GM18873 (cell line): ENCODE measurements at regions not wholly inside any gene's neighbourhood (a gene's known extent, or its start where the extent isn't known, plus 50 kb on each side); places are given as distances from the start of the nearest gene placed in this dataset.
A peak's percentile ranks its signal among the peaks of the same experiment; 100 is the strongest.
"Not testable (repeated sequence)": the region's sequence is repeated elsewhere in the genome, so short reads cannot be mapped to it uniquely, and the experiment has no call there.

ENCODE experiments used
- ATAC-seq: cut with Tn5 transposase; IDR thresholded peaks from one replicate; pipeline ENCODE4 v1.9.1; 2021; ENCODE audit warnings: mild to moderate bottlenecking, moderate library complexity, moderate number of reproducible peaks; ENCODE audit not compliant: unreplicated experiment, low FRiP score

DNA sequence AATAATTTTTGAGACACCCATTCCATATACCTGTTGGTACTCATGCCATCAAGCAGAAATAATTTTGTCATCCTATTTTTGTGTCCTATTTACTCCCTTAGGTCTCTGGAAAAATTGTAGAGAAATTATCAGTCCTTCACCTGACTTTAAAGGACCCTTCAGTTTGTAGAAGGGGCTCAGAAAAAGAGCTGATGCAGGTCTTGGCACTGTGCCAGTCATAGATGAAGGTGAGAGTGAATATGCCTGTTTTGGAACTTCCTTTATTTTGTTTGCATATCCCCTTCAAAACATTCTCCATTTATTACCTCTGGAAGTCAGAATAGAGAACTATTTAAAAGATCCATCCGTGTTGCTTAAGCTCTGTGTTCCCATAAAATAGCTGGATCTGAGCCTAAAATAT is 321.0 kb upstream of the TPK1 start:
- no peak for ATAC-seq

DNA sequence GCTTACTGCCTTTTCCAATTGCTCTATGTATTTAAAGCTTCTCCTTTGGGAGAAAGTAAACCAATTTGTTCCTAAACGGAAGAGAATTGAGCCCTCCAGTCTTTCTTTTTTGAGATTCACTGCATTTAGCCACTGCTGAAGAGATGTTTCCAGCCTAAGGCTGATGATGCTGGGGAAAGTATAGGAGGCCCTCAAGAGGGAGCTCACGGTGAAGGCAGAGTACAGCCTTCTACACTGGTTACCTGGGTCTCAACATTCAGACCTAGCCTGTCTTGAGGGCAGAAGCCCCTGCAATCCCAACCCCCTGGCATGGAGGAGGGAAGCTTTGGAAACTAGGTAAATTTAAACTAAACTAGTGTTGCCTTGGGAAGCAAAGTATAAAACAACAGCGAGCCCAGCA is 316.7 kb upstream of the TPK1 start:
- no peak for ATAC-seq

DNA sequence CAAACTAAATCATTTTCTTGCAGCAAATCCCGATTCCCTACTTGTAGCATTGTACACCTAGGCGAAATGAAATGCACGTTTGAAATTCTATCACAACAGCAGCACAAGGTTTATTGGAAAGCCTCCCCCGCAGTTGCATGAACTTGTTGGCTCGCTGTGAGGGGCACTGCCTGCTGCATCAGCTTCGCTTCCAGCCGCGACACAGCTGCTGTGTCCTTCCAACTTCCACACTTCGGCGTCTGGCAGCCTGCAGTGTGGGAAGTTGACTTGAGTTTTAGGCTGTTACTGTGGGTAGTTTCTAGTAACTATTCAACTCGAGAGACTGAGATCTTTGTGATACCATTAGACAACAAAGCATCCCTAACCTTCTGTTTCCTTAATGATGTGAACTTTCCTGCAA is 315.8 kb upstream of the TPK1 start:
- ATAC-seq: no peak

DNA sequence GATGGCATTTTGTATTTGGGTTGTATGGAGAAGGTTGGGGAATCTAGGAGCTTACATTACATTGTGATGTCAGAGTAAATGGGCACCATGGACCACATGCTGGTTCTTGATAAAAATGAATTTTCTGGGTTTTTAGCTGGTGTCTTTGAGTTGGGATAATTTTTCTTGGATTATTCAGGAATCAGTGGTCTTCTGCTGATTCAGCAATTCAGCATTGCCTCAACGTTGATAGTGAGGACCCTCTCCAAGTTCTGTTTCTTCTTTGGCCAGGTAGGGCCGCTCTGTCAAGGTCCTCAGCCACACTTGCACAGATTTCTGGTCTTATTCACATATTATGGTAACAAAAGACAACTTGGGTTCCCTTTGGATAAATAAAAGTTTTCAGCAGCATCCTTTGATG is 312.0 kb upstream of the TPK1 start:
- no peak for ATAC-seq

DNA sequence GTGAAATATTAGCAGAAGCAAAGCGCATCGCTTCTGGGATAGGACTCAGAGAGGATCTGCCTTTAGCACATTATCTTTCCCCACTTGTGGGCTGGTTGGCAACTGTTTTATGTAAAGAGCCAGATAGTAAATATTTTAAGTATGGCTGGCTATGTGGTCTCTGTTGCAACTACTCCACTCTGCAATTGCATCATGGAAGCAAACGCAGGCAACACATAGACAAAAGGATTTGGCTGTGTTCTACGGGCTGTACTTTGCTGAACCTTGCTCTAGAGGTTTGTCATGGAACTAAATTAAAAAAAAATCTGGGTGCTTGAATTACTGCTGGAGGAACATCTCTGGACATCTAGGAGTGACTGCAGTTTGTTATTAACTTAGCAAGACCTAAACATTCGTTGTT is 307.8 kb upstream of the TPK1 start:
- no peak for ATAC-seq

DNA sequence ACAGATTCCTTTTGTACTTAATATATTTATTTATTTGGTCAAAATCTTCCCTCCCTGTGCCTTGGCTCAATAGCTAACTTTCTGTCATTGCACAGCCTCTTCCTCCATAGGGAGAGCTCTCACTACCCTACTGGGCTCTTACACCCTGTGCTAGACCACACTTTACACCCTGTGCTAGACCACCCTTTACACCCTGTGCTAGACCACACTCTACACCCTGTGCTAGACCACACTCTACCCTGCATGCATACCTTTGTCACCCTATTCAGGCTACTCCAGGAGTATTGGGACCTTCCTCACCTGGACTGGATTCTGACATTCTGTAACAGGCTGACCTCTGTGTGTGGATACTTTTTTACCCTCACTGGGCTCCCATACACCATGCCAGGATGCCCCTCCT is 298.5 kb upstream of the TPK1 start:
- ATAC-seq: no peak

DNA sequence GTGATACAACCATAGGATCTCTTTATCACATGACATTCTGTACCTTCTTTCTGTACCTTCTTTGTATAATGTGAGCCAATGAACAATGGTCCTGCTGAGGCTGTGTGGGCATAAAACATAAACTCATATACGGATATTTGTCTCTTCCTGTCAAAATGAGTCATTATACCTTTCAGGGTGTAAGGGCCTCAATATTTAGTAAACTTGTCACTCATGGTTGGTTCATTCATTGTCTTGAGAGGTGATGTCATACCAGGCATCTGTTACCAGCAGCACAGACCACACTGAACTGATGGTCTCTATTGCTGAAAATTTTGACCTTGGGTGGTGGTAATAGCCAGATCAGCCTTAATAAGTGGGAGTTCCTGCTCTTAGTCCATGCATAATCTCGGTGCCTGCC is 287.6 kb upstream of the TPK1 start:
- no peak for ATAC-seq

DNA sequence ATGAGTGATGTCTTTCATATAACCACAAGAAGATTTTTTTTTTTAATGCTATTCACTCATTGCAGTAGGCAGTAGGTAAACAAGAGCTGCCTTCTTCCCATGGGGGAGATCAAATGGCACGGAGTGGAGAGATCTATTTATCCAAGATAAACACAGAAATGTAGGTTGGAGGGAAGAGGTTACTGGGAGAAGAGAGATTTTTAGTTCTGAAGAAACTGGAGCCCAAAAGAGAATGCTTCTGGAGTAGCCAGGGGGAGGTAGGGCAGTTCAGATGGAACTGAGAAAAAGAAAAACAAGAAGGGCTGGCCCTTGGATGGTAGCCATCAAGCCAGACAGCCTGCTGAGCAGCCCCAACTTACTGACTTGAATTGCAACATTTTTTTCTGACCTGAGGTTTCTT is 270.1 kb upstream of the TPK1 start:
- ATAC-seq: no peak

DNA sequence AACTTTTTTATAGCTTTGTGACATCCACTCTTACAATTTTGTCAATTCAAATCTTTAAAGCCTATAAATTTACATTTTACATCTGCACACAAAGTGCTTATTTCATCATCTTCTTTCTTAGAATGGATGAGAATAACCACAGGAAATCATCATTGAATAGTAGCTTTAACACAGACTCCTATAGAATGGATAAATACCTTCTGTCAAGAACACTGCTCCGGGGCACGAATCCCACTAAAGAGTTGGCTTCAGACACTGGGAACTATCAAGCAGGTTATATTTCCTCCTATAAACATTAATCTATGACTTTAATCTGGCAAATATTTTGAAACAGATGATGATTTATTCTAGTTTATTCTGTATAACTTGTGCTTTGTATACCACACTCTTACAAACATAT is 269.7 kb upstream of the TPK1 start:
- no peak for ATAC-seq

DNA sequence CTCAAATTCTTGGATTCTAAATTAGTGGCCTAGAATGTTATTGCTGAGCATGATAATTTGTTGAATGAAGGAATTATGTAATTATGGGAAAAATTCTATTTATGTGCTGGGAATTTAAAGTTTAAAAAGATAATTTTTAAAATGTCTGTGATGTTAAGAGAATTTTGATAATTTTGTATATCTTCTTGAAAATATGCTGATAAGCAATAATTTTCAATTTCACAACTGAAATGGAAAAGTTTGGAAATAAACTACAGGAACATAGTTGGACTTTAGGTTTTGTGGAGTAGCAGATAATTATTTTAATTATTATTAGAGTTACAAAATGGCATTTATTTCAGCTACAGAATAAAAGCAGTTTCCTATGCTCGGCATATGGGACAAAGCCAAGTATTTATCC is 268.5 kb upstream of the TPK1 start:
- ATAC-seq: no peak

DNA sequence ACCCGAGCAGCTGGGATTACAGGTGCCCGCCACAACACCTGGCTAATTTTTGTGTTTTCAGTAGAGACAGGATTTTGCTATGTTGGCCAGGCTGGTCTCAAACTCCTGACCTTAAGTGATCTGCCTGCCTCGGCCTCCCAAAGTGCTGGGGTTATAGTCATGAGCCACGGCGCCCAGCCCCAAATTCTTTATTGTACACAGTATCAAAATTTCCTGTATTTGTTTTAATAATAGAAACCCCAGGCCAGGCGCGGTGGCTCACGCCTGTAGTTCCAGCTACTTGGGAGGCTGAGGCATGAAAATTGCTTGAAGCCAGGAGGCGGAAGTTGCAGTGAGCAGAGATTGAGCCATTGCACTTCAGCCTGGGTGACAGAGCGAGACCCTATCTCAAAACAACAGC is 266.3 kb upstream of the TPK1 start:
- not testable (repeated sequence) for ATAC-seq

DNA sequence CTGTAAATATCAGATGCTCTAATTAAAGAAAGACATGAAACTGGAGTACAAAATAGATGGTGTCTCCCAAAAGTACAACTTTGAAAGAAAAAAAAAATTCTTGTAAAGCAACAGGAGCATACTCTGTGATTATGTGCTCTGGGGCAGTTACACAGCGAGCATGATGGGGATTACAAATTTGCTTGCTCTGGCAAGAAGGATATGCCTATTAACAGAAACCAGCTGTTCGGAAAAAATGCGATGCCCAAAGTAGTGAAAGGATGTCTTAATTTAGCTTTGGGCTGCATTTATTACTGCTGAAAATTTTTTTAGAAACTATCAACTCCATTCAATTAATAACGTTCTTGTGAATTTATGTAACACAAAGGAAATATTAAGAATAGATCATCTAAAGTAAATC is 256.9 kb upstream of the TPK1 start:
- ATAC-seq: no peak

DNA sequence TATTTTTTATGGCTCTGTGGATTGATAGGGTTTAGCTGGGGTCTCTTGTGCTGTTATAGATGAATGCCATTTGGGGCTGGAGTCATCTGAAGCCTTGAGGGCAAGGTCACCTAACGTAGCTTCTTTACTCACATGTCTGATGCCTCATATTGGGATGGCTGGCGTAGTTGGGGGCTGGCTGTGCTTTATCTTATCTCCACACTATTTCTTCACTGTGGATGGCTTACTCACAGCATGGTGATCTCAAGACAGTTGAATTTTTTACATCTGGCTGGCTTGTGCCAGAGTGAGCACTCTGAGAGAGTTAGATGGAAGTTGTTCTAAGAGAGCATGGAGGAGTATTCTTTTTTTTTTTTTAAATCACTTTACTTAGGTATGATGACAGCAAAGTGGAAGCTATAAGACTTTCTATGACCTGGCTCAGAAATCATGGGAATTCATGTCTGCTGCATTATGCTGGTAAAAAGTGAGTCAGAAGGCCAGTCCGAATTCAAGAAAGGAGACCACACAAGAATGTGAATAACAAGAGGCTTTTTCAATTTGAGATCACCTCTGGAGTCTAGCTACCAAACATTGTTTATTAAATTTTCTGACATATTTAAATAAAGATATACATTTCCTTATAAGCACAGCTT is 252.4 kb upstream of the TPK1 start:
- ATAC-seq: no peak

DNA sequence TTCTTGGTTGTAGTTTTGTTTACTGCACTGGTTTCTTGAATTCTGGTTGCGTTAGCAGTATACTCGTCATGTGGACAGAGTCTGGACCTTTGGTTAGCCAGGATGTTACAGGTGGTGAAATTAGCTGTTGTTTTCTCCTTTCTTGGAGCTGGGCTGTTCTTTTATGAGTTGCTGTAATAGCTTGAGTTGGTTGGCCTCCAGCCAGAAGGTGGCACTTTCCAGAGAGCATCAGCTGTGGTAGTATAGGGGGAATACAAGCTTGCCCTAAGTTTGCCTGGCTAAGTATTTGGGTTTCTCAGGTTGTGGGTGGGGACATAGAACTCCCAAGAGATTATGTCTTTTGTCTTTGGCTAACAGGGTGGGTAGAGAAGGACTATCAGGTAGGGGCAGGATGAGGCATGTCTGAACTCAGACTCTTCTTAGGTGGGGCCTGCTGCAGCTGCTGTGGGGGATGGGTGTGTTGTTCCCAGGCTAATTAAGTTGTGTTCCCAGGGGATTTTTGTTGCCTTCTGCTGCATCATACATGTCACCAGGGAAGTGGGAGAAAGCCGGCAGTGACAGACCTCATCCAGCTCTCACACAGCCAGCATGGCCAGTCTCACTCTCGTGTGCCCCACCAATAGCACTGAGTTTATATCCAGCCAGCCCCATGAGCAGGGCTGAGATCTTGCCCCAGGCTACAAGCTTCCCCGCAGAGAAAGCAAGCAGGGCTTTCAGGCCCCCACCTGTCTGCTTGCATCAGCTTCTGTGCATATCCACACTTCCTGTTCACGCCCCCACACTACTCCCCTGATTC is 246.7 kb upstream of the TPK1 start:
- no peak for ATAC-seq

DNA sequence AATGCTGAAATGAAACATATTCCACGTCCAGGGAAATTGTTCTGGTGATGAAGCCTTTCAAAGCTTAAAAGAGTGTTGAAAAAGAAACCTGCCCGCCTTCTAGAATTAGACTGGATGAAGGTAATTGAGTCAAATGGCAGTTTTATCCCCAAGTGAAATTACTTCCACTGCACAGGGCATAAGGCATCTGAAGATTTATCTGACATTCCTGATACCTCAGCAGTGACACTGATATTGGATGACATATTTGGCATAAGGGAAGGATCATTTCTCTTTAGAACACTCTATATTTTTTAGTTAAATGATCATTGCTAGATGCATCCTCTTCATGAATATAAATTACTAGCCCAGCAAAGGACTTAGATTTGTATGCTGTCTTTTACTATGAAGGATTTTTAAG is 229.6 kb upstream of the TPK1 start:
- ATAC-seq: no peak

DNA sequence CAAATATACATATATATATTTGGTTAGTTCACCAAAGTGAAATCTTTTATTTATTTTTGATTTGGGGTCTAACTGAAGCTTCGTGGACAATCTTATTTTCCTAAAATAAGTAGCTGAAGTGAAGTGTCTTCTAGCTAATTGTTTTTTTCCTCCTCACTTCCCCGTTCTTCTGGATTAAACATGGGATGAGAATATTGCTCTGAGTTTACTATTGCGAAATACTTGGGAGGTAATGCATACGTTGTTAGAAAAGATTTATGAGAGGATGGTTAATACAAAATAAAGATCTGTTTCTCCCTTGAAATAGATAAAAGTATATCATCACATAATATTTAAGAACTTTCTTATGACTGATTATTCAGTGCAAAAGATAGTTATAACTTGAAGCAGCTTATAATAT is 228.3 kb upstream of the TPK1 start:
- no peak for ATAC-seq

DNA sequence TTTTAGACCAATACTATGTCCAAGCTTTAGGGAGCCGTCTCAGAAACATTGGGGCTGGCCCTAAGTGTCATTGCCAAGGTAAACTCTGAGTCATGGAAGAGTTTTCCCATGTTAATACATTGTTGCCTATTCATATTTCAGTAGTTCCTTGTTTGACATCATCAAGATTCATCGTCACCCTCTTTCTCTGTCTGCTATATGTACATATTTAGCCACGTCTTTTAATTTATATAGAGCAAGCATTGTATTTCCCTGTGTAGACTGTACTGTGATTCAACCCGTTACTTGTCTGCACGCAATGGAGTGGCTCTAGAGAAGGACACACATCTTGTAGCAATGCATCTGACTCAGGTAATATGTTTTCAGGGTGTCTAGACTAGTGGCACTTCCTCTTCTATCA is 217.9 kb upstream of the TPK1 start:
- no peak for ATAC-seq

DNA sequence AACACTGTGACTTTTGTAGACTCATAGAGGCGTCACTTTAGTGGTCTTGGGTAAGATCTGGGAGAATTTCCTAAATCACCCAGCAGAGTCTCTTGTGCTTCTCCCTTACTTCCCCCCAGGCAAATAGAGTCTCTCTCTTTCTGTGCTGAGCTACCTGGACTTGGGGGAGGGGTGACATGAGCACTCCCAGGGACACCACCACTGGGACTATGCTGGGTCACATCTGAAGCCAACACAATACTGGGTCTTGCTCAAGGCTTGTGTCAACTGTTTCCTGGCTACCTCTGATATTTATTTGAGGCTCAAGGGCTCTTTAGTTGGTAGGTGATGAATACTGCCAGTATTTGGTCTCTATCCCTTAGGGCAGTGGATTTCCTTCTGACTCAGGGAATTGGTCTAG is 214.6 kb upstream of the TPK1 start:
- no peak for ATAC-seq

DNA sequence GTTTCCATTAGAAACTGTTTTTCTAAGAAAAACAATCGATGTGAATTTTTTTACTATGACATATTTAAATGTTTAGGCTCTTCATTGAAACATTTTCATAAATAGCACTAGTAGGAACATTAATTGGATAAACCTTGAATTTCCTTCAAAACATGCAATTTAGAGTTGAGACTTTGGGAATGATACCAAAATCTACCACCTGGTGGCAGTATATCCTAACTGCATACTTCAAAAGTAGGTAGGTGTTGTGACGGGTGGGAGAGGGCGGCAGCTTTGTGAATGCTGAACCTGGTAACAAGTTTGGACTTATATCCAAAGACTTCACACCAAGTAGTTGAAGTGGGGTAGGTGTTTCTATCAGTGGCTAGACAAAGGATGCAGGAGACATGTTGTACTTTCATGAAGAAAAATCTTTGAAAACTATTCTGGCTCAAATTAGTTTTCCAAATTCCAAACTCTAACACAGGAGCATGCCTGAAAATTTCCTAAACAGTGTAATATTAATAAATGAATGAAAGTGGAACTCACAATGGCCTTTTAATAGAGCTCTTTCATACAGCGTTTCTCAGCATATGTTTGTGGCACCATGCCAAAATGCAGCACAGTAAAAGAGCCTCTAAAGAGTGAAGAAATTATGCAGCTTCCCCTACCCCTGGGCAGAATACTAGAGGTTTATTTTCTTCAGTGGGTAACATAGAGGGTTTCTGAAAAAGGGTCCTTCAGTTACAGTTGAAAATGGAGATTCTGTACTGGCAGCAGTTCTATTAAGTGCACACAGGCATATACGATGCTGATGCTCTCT is 201.0 kb upstream of the TPK1 start:
- ATAC-seq: peak; percentile 84

DNA sequence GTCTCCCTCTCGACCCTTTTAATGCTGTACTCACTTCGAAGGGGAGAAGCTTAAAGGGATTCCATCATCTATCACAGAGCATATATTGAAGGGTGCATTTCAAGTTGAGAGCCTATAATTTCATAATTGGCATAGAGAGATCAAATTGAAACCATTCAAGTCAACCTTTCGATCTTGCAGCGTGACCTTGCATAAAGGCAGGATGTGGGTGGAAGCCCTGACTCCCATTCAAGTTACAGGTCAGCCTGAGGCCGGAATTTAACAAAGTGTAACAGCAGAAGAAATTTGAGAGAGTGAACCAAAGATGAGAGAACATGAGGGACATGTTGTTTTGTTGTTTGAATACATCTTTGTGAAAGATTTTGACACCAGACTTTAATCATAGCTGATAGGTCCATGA is 195.3 kb upstream of the TPK1 start:
- ATAC-seq: no peak

DNA sequence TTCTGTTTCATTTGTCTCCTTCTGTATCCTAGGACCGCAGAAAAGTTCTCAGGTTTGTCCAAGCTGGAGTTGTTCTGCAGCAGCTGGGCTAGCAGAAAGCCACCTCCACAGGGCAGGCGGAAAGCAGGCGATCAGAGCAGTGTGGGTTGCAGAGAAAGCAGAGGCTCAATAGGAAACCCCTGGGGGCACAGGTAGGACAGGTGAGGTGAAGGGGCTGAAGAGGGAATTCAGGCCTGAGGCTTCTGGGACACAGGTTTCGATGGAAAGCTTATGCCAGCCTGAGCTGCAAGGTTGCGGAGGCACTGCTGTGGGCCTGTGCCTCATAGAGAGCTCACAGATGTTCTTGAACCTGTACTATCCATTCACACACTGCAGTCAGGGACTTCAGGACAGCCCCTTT is 194.9 kb upstream of the TPK1 start:
- ATAC-seq: no peak

DNA sequence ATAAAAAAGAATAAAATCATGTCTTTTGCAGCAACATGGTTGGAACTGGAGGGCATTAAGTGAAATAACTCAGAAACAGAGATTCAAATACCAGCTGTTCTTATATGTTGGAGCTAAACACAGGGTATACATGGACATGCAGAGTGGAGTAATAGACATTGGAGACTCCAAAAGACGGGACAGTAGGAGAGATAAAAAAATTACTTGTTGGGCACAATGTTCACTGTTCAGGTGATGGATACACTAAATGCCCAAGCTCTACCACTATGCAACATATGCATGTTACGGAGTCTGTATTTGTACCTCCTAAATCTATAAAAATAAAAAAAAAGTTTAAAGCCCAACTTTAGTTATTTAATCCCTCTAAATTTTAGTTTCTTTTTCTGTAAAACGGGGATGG is 184.6 kb upstream of the TPK1 start:
- ATAC-seq: no peak
